ENCODE measurements at regions not wholly inside any gene's neighbourhood (a gene's known extent, or its start where the extent isn't known, plus 50 kb on each side); places are given as distances from the start of the nearest gene placed in this dataset.
"Not testable (repeated sequence)": the region's sequence is repeated elsewhere in the genome, so short reads cannot be mapped to it uniquely, and the experiment has no call there.

DNA sequence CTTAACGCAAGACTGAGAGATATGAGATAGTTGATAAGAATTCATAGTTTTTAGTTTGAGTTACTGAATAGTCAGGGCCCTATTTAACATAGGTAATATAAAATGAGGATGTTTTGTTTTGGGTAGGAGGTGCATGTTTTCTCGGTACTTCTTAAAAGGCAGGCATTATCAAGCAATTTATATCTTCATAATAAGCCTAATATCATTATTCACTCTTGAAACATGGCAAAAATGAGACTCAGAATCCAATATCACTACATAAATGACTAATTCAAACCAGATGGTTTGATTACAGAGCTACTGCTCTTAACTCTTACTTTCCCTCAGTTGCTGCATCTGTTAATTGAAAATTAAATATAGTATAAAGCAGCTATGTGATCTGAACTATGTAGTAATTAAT lies 2038.7 kb downstream of the EFNA5 start:
- Histone ChIP-seq H3K36me3 (no peaks in the 10 kb centered on the region), H3K4me3 (no peak overlapping the region), H3K9me3 (no peaks in the 10 kb centered on the region), H3K27me3 (no peaks in the 10 kb centered on the region), H3K4me1 (no peaks in the 10 kb centered on the region), H3K27ac (no peak overlapping the region)
- intact Hi-C loops (cut with DNase I) = no loop called here
- DNase-seq = no peak
- TF ChIP-seq POLR2AphosphoS5 (IDR thresholded peaks at IDR 0.05) (no peak), POLR2A (IDR thresholded peaks at IDR 0.05) (no peak), EP300 (IDR thresholded peaks at IDR 0.05) (no peak)
- TF ChIP-seq, protein P1, sequence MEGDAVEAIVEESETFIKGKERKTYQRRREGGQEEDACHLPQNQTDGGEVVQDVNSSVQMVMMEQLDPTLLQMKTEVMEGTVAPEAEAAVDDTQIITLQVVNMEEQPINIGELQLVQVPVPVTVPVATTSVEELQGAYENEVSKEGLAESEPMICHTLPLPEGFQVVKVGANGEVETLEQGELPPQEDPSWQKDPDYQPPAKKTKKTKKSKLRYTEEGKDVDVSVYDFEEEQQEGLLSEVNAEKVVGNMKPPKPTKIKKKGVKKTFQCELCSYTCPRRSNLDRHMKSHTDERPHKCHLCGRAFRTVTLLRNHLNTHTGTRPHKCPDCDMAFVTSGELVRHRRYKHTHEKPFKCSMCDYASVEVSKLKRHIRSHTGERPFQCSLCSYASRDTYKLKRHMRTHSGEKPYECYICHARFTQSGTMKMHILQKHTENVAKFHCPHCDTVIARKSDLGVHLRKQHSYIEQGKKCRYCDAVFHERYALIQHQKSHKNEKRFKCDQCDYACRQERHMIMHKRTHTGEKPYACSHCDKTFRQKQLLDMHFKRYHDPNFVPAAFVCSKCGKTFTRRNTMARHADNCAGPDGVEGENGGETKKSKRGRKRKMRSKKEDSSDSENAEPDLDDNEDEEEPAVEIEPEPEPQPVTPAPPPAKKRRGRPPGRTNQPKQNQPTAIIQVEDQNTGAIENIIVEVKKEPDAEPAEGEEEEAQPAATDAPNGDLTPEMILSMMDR (IDR thresholded peaks at IDR 0.05) = no peak
- WGBS, 2 donors = 88 to 93% methylated on average over 2 of the region's 2 CpGs

DNA sequence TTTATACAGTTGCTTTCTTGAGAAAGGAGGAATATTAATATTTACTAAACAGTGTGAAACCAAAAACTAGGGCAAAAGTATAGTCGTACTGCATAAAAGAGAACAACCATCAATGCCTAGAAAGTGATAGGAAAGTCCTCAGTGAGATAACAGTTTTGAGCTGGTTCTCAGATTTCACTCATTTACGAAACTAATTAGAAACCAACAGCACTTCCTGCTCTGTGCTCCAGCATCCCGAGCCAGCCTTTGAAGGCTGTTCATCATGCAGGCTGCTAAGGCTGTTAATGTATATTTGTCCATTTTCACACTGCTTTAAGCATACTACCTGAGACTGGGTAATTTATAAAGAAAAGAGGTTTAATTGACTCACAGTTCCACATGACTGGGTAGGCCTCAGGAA lies 2039.9 kb downstream of the EFNA5 start:
- no peak for TF ChIP-seq POLR2AphosphoS5 (IDR thresholded peaks at IDR 0.05)
- TF ChIP-seq POLR2A (IDR thresholded peaks at IDR 0.05) = no peak
- TF ChIP-seq, protein P1 (IDR thresholded peaks at IDR 0.05) = no peak
- no peak for TF ChIP-seq EP300 (IDR thresholded peaks at IDR 0.05)
- WGBS, 2 donors = 79 to 81% methylated on average over 3 of the region's 3 CpGs
- H3K36me3 ChIP-seq = no peaks in the 10 kb centered on the region
- H3K4me1 ChIP-seq = no peaks in the 10 kb centered on the region
- no peak for DNase-seq
- intact Hi-C loops (cut with DNase I) = no loop called here
- no peak overlapping the region for H3K27ac ChIP-seq
- H3K9me3 ChIP-seq = no peaks in the 10 kb centered on the region
- no peaks in the 10 kb centered on the region for H3K27me3 ChIP-seq
- no peak overlapping the region for H3K4me3 ChIP-seq

DNA sequence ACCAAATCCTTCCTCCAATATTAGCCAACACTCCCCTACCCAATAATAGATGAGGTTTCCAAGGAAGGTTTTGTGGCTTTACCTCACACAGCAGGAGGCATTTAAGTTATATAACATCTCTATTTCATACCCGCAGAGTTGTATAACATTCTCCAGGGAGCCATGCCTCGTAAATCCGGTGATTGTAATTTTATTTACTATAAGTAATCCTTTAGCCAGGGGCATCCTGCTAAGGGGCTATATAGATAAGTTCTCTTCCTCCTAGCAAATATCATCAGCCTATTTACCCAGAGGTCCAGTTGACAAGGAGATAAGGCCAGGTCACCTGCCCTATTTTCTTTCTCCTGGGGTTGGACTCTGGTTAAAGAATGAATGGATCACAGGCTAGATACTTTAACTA lies 2051.0 kb downstream of the EFNA5 start:
- Histone ChIP-seq H3K27me3 (no peaks in the 10 kb centered on the region), H3K27ac (no peak overlapping the region), H3K9me3 (peaks cover 0 to 3% (median 0%) of the 10 kb centered on the region in 4 donors), H3K4me1 (no peaks in the 10 kb centered on the region), H3K36me3 (no peaks in the 10 kb centered on the region), H3K4me3 (no peak overlapping the region)
- TF ChIP-seq, protein P1 (IDR thresholded peaks at IDR 0.05) = no peak
- no peak for TF ChIP-seq POLR2AphosphoS5 (IDR thresholded peaks at IDR 0.05)
- TF ChIP-seq POLR2A (IDR thresholded peaks at IDR 0.05) = no peak
- no peak for TF ChIP-seq EP300 (IDR thresholded peaks at IDR 0.05)
- 19 to 65% methylated on average over 3 of the region's 3 CpGs for WGBS, 2 donors
- no peak for DNase-seq
- intact Hi-C loops (cut with DNase I) = no loop called here

DNA sequence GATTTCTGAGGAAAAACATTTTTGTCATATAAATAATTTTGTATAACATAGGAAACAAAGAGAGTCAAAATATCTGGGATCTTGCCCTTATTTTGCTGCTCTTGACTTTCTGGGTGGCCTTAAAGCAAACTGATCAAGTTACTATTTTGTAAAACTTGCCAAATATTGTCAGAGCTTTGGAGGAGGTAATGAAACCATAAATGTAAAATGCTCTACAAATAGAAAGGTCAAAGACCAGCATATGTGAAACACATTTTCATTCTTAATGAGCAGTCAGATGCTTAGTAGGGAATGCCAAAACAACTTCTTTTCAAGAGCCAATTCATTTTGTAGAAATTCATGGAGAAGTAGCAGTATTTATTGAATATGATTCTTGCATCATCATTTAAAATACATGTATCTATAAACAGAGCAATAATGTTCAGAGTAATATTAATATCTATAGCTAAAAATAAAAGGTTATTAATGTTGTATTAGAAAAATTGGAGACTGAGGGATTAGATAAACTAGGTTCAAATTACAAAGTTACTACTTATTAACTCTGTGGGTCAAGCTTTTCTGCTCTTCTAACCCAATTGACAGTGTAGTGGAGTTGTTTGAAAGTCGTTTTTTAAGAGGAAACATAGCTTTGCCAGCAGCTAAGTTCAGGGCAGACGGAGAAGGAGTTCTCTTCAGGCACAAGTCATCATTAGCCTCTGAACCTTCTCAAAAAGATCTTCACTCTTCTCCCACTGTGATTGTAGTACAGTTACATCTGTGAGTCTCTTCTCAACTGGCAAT lies 2053.1 kb downstream of the EFNA5 start:
- H3K9me3 ChIP-seq = no peaks in the 10 kb centered on the region
- no peak overlapping the region for H3K27ac ChIP-seq
- TF ChIP-seq POLR2A (IDR thresholded peaks at IDR 0.05) (no peak), POLR2AphosphoS5 (IDR thresholded peaks at IDR 0.05) (no peak), EP300 (IDR thresholded peaks at IDR 0.05) (no peak)
- H3K4me1 ChIP-seq = no peaks in the 10 kb centered on the region
- no peaks in the 10 kb centered on the region for H3K27me3 ChIP-seq
- H3K36me3 ChIP-seq = no peaks in the 10 kb centered on the region
- no peak overlapping the region for H3K4me3 ChIP-seq
- no peak for DNase-seq
- 63 to 71% methylated on average over 2 of the region's 2 CpGs for WGBS, 2 donors
- intact Hi-C loops (cut with DNase I) = no loop called here

DNA sequence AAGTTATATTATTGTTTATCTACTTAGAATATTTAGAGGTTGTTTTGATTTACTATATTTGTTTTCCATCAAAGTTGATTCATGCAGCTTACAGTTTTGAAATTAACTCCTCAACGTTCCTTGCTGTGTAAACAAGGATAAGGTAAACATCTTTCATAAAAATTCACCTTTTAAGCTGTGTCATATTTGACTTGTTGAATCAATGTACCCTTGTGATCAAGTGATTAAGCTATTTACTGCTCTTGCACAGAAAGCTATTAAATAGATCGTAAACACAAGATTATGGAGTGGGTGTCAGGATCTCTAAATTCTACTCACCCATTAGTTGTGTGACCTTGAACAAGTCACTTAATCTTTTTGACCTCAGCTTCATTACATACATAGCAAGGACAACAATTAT lies 2054.0 kb upstream of the NUDT12 start:
- WGBS, 2 donors = 34 to 60% methylated on average over 2 of the region's 2 CpGs
- no peak overlapping the region for H3K4me3 ChIP-seq
- intact Hi-C loops (cut with DNase I) = no loop called here
- TF ChIP-seq POLR2AphosphoS5 (IDR thresholded peaks at IDR 0.05) (no peak), POLR2A (IDR thresholded peaks at IDR 0.05) (no peak), EP300 (IDR thresholded peaks at IDR 0.05) (no peak)
- TF ChIP-seq, protein P1 (IDR thresholded peaks at IDR 0.05) = no peak
- DNase-seq = no peak
- no peaks in the 10 kb centered on the region for H3K27me3 ChIP-seq
- H3K27ac ChIP-seq = no peak overlapping the region
- H3K9me3 ChIP-seq = no peaks in the 10 kb centered on the region
- no peaks in the 10 kb centered on the region for H3K36me3 ChIP-seq
- no peaks in the 10 kb centered on the region for H3K4me1 ChIP-seq

DNA sequence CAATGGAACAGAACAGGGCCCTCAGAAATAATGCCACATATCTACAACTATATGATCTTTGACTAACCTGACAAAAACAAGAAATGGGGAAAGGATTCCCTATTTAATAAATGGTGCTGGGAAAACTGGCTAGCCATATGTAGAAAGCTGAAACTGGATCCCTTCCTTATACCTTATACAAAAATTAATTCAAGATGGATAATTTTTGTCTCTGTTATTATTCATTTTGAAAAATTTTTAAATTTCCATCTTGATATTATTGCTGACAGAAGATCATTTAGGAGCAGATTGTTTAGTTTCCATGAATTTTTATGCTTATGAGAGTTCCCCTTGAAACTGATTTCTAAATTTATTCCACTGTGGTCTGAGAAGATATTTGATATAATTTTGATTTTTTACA lies 2039.8 kb upstream of the NUDT12 start:
- intact Hi-C loops (cut with DNase I); H3K4me1 ChIP-seq; H3K27me3 ChIP-seq; H3K36me3 ChIP-seq; H3K9me3 ChIP-seq; H3K27ac ChIP-seq; DNase-seq; H3K4me3 ChIP-seq: not testable (repeated sequence)

Measured in sigmoid colon (tissue), 6 donors.